T47D (cell line): ENCODE measurements at regions not wholly inside any gene's neighbourhood (a gene's known extent, or its start where the extent isn't known, plus 50 kb on each side); places are given as distances from the start of the nearest gene placed in this dataset.
A peak's percentile ranks its signal among the peaks of the same experiment; 100 is the strongest.

ENCODE experiments used
- DNase-seq, 2 experiments: peaks; one replicate each; pipeline versions ENCODE4 v3.0.0 to v3.0.0-alpha.2; 2011 to 2012; ENCODE audit warnings: low read depth in 1 of 2, low spot score in 1 of 2
- JUND ChIP-seq: IDR thresholded peaks from 2 replicates; pipeline ENCODE4 v1.6.1; 2012; ENCODE audit warnings: low read depth
- in situ Hi-C: cut with HindIII; loops from 2 replicates; pipeline ENCODE4 v1.10.0; 2016; ENCODE audit warnings: low sequenced_read_pairs, low pct_unique_long_range_greater_than_20kb

DNA sequence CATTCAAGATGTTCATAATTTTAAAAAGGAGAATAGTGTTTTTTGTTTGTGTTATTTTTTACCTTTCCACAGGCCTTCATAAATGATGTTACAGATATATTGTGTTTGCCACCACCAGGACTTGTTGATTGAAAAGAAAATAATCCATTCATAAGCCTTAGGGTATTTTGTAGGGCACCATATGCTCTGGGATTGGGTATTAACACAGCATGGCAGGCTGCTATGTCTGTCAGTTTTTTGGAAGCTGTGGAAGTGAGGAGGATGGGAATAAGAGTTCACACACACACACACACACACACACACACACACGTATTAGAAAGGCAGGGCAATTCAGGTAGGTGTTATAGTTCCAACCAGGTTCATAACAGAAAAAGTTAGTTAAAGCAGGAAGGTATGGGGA lies 237.9 kb downstream of the HDGFL1 start:
- in situ Hi-C loops = no loop called here
- no peak for DNase-seq
- no peak for TF ChIP-seq JUND

DNA sequence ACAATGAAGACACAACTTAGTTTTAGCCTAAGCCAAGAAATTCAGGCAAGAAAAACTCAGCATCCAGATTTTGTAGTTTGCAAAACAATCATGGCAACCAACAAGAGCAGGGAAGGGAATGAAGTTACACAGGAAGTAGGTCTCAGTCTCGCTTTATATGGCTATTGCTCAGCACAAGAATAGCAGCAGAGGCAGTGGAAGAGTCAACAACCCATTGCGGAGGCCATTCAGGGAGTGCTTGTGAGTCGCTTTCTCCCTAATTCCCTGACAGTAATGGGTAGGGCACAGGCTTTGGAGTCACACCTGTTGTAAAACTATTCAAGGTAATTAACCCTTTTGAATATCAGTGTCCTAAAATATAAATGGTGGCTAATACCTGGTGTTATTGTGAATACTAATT lies 238.5 kb downstream of the HDGFL1 start:
- no peak for DNase-seq
- TF ChIP-seq JUND = no peak
- in situ Hi-C loops = no loop called here

DNA sequence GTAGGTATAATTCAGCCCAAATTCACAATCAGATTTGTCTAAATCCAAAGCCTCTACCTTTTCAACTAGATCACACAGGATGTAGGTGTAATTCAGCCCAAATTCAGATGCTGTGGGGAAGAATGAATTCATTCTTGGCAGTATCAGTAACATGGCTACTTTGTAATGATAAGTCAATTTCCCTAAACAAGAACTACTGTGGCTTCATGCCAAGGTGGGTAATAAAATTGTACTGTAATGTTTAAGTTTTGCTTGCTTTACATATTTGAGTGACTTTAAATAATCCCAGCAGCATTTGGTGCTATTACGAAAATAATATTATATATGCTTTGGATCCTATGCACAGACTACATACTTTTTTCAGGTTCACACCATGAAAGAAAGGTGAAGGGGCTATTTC lies 239.1 kb downstream of the HDGFL1 start:
- DNase-seq = no peak
- in situ Hi-C loops = no loop called here
- no peak for TF ChIP-seq JUND

DNA sequence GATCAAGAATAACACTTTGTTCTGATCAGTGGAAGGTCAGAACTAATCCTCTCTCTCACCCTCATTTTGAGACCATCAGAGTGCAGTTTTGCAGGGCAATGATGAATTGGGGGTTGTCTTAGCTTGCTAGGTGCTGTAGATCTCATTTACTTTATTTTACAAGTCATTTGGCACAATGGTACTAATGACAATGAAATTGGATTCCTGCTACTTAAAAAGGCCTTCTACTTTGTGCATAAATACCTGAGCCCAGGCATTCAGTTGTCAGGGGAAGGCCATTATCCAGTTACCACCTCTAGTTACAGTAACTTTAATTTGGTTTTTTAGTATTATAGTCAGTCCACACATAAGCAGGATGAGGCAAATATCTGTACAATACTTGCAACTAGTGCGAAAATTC lies 240.0 kb downstream of the HDGFL1 start:
- DNase-seq = no peak
- no peak for TF ChIP-seq JUND
- in situ Hi-C loops = no loop called here

DNA sequence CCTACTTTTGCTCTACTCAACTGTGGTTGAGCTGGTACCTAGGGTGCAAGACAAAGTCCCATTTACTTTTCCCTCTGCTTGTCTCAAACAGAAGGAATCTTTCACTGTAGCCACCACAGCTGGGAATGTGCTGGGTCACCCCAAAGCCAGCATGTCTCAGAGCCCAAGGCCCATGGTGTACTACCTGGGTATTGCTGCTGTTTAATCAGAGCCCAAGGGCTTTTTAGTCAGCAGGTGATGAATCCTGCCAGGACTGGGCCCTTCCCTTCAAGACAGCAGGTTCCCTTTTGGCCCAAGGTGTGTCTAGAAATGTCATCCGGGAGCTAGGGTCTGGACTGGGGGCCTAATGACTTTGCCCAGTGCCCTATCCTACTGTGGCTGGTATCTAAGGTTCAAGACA lies 249.8 kb downstream of the HDGFL1 start:
- TF ChIP-seq JUND = no peak
- in situ Hi-C loops = no loop called here
- no peak for DNase-seq

DNA sequence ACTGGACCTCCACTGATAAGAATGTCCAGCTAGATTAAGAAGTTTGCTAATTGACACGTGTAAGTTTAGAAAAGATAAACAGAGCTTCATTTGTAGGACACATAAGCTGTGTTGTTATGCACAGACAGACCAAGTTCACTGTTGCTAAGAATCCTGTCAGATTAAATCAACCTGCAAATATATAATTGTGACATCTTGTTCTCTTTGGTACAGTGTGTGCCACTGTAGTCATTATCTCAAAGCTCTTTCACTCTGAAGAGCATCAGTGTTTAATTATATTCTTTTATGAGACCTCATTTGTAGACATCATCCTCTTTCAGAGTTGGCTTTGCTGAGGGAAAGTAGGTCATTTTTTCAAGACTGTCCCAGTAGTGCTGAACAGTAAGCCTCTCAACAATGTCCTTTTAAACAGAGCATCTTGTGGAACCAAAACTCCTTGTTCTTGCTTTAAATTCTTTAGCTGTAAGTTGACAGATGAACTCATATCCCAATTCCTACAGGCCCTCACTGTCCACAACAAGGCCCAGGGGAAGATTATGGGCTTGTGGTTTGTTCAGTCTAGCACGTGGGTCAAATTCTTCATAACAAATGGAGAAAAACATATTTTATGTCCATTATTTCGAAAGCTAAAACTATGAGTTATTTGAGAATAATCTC lies 252.4 kb downstream of the HDGFL1 start:
- no peak for TF ChIP-seq JUND
- in situ Hi-C loops = no loop called here
- DNase-seq = no peak

DNA sequence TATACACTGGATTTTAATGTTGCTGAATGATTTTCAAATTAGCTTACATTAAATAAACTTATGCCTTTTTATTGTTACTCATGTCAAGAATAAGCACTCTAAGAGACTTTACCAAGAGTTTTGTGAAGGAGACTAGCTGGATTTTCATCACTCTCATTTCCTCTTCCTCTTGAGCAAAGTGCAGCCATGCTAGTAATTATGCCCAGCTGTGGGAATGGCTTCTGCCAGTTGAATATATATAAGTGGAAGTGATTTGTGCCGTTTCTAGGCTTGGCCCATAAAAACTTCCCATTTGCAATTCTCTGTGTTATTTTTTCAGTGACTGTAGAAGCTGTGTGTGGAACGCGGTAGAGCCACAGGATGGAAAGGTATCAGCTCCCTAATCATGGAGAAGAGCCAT lies 255.8 kb downstream of the HDGFL1 start:
- in situ Hi-C loops = no loop called here
- TF ChIP-seq JUND = no peak
- DNase-seq = no peak

DNA sequence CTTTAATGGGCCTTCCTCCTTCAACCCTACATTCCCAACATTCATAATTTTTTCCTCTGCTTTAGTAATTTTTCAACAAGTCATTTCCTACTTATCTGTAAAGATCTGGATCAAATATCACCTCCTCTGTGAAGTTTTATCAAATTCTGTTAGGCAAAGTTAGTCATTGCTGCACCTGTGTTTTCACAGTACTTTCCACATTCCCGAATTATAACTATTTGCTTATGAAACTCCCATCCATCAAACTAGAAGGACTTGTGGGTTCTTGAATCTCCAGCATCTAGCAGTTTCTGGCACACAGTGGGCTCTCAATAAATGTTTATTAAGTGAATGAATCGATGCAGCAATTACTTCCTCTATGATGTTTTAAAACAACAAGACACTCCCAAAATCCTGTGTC lies 257.6 kb downstream of the HDGFL1 start:
- in situ Hi-C loops = no loop called here
- DNase-seq = no peak
- no peak for TF ChIP-seq JUND

DNA sequence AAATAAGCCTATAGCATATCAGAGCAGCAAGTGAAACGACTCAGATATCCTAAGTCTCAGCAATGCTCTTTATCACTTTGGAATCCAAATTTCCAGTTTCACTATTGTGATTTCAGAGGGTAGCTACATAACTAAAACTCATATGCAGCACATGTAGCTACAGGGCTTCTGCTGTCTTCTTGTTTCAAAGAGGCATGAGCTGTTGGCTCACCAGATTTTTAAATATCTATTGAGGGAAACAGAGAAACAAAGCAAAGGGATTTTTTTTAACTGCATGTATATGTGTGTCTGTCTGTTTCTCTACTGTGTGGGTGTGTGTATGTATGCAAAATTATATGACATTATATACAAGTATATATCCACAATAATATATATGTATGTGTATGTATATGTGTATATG lies 258.4 kb downstream of the HDGFL1 start:
- in situ Hi-C loops = no loop called here
- TF ChIP-seq JUND = no peak
- no peak for DNase-seq

DNA sequence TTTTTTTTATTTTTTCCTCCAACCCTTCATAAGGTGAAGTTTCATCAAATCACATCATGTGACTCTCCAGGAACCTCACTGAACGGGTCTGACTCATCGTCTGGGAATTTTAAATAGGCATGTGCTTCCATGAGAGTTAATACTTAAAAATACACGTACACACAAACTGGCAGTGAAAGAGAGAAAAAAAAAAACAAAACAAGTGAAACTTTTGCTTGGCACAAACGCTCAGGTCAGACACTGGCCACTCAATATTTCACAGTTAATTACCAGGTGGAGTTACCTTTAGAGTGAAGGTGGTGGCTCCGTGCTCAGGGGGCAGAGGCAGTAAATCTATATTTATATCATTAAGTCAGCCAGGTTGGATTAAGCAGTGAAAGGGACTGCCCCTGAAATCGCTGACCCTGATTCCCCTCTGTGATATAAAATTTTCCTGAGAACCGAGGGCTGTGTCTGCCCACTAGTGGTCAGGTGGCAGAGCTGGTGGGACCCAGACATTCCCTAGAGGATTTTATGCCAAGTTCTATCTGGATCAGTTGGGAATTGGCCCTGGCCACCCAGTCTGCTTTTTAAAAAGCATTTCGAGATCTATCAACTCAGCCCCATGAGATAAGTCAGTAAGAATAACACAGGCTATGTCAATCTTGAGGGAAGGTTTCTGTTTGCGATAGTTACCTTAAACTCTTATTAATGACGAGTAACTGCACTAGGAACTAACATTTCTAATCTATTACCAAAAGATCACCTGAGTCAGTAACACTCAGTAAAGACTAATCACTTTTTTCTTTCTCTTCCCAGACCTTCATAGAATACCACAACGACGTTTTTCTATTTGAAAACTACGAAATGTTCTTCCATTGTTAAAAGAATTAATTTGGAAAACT lies 259.1 kb downstream of the HDGFL1 start:
- DNase-seq = peak; percentile 39 to 81
- in situ Hi-C loops = no loop called here
- peak; percentile 79 for TF ChIP-seq JUND

DNA sequence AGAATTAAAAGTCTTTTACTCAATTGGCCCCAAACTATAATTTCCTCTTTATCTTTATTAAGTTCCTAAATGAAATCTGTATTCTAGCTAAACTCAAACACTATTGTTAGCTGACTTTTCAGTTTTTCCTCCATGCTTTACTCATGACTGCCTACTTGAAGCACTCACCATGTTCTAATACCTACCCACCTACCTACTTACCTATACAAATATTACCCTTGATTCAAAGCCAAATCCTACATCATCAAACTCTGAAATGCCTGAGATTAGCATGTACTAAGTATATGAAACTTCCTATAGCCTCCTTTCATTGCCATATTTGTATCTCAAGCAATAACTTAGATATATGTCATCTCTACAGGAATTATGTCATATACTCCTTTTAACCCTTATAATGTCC lies 259.7 kb downstream of the HDGFL1 start:
- peak in 1 of 2 experiments; percentile 7 for DNase-seq
- in situ Hi-C loops = no loop called here
- no peak for TF ChIP-seq JUND

DNA sequence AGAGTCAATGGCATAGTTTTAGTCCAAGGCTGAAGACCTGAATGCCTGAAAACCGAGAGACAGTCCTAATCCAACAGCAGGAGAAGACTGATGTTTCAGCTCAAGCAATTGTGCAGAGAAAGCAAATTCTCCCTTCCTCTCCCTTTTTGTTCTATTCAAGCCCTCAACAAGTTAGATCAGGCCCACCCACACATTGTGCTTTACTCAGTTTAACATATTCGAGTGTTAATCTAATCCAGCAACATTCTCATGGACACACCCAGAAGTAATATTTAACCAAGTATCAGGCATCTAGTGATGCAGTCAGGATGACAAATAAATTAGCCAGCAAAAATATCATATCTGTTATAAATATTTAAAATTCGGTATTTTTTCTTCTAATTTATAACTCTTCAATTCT lies 261.1 kb downstream of the HDGFL1 start:
- in situ Hi-C loops = no loop called here
- no peak for TF ChIP-seq JUND
- no peak for DNase-seq

DNA sequence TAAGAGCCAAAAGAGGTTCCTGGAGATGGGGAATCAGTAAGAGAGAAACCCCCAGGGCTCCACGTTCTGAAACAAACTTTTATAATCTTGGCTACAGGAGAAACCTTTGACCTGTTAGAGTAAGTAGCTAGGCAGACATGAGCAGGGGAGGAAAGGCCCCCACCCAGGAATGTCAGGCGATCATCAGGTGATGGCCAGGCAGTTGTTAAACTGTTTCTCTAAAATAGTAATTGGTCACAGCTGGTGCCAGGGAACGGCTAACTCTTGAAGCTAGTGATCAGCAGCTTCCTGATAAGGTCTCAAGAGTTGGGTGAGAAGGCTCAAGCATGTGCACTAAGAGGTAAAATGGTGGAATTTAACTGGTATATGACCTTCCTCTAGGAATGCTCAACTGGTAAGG lies 263.8 kb downstream of the HDGFL1 start:
- in situ Hi-C loops = no loop called here

DNA sequence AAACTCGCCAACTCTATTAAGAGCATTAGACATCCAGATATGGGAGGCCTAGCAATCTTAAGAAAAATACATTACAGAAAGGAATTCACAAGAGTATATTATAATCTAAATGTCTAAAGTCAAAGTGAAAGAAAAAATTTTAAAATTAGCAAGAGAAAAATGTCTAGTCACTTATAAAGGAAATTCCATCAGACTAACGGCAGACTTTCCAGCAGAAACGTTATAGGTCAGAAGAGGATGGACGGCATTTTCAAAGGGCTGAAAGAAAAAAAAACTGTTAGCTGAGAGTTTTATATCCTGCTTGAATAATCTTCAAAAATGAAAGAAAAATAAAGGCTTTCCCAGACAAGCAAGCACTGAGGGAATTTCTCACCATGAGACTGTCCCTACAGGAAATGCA lies 269.0 kb downstream of the HDGFL1 start:
- in situ Hi-C loops = no loop called here
- TF ChIP-seq JUND = no peak
- DNase-seq = no peak

More for the DNA sequence above, 263.8 kb downstream of the HDGFL1 start:
- TF ChIP-seq JUND = no peak
- no peak for DNase-seq
